ENCODE measurements at regions not wholly inside any gene's neighbourhood (a gene's known extent, or its start where the extent isn't known, plus 50 kb on each side); places are given as distances from the start of the nearest gene placed in this dataset.
"Not testable (repeated sequence)": the region's sequence is repeated elsewhere in the genome, so short reads cannot be mapped to it uniquely, and the experiment has no call there.

GRCh38 chr6:92647630-92648029 is 771.7 kb downstream of the EPHA7 start:
- 32% methylated on average over 5 of the region's 5 CpGs for WGBS (ENCODE audit: low lambda C conversion rate, missing lambda C conversion rate)
- H3K36me3 ChIP-seq (replicated peaks; ENCODE audit: insufficient read depth, low read depth): no peaks in the 10 kb centered on the region
- no peak overlapping the region for H3K27ac ChIP-seq
- H3K79me2 ChIP-seq: no peaks in the 10 kb centered on the region
- DNase-seq (ENCODE audit: low spot score): peak; percentile 41
- no peaks in the 10 kb centered on the region for H4K20me1 ChIP-seq (ENCODE audit: insufficient read depth, poor library complexity, severe bottlenecking)
- H3K4me3 ChIP-seq: no peak overlapping the region
- H3K4me1 ChIP-seq (ENCODE audit: insufficient read depth): no peaks in the 10 kb centered on the region
- no peaks in the 10 kb centered on the region for H3K9me2 ChIP-seq (replicated peaks; ENCODE audit: insufficient read depth)
- no peak overlapping the region for H2AFZ ChIP-seq
- H3K9me3 ChIP-seq (ENCODE audit: low read depth): no peaks in the 10 kb centered on the region
- TF ChIP-seq EZH2 (IDR thresholded peaks at IDR 0.05; ENCODE audit: borderline replicate concordance) (no peak), EZH2phosphoT487 (IDR thresholded peaks at IDR 0.05; ENCODE audit: low read depth, severe bottlenecking, unreplicated experiment) (no peak), CTCF (IDR thresholded peaks at IDR 0.05; ENCODE audit: poor library complexity) (no peak)
- H3K27me3 ChIP-seq: no peaks in the 10 kb centered on the region
- H3K4me2 ChIP-seq: no peak overlapping the region

- H3K9me3 ChIP-seq (ENCODE audit: low read depth); H3K9me2 ChIP-seq (replicated peaks; ENCODE audit: insufficient read depth); H3K79me2 ChIP-seq; H3K4me1 ChIP-seq (ENCODE audit: insufficient read depth); H3K4me3 ChIP-seq; H3K36me3 ChIP-seq (replicated peaks; ENCODE audit: insufficient read depth, low read depth); H3K27ac ChIP-seq; H2AFZ ChIP-seq; H3K4me2 ChIP-seq; H4K20me1 ChIP-seq (ENCODE audit: insufficient read depth, poor library complexity, severe bottlenecking); H3K27me3 ChIP-seq: not testable (repeated sequence)
- 72% methylated on average over 25 of the region's 25 CpGs for WGBS (ENCODE audit: low lambda C conversion rate, missing lambda C conversion rate)
- DNase-seq (ENCODE audit: low spot score): peak; percentile 60
- peak; percentile 51 for TF ChIP-seq CTCF (IDR thresholded peaks at IDR 0.05; ENCODE audit: poor library complexity)
Measured at GRCh38 chr6:92644104-92644791, 775.1 kb downstream of the EPHA7 start.

- H3K9me3 ChIP-seq (ENCODE audit: low read depth): no peaks in the 10 kb centered on the region
- WGBS (ENCODE audit: low lambda C conversion rate, missing lambda C conversion rate): 93% methylated on average over 3 of the region's 3 CpGs
- H3K79me2 ChIP-seq: no peaks in the 10 kb centered on the region
- H3K27me3 ChIP-seq: no peaks in the 10 kb centered on the region
- DNase-seq (ENCODE audit: low spot score): no peak
- no peak for TF ChIP-seq EZH2phosphoT487 (IDR thresholded peaks at IDR 0.05; ENCODE audit: low read depth, severe bottlenecking, unreplicated experiment)
- no peak for TF ChIP-seq CTCF (IDR thresholded peaks at IDR 0.05; ENCODE audit: poor library complexity)
- no peak for TF ChIP-seq EZH2 (IDR thresholded peaks at IDR 0.05; ENCODE audit: borderline replicate concordance)
- no peaks in the 10 kb centered on the region for H3K36me3 ChIP-seq (replicated peaks; ENCODE audit: insufficient read depth, low read depth)
- no peak overlapping the region for H3K4me3 ChIP-seq
- H2AFZ ChIP-seq: no peak overlapping the region
- no peaks in the 10 kb centered on the region for H4K20me1 ChIP-seq (ENCODE audit: insufficient read depth, poor library complexity, severe bottlenecking)
- no peaks in the 10 kb centered on the region for H3K9me2 ChIP-seq (replicated peaks; ENCODE audit: insufficient read depth)
- no peak overlapping the region for H3K4me2 ChIP-seq
- no peak overlapping the region for H3K27ac ChIP-seq
- no peaks in the 10 kb centered on the region for H3K4me1 ChIP-seq (ENCODE audit: insufficient read depth)
Measured at GRCh38 chr6:92635553-92636153, 783.7 kb downstream of the EPHA7 start.

All from hepatocyte (in vitro differentiated cells).